Stimulated activated CD4-positive, alpha-beta T cell treated with anti-CD3 and anti-CD28 coated beads, Interleukin-1b, Interleukin-23, amount 100 ng/mL, for 24 hours (primary cell): ENCODE measurements at regions not wholly inside any gene's neighbourhood (a gene's known extent, or its start where the extent isn't known, plus 50 kb on each side); places are given as distances from the start of the nearest gene placed in this dataset.
A peak's percentile ranks its signal among the peaks of the same experiment; 100 is the strongest.

ENCODE experiments used
- DNase-seq, 4 experiments: peaks; one replicate each; pipeline ENCODE4 v3.0.0-alpha.2; 2020; ENCODE audit warnings: low read depth in 4 of 4, low spot score in 1 of 4

- no peak for DNase-seq
Measured at GRCh38 chr3:102599819-102600576, 165.2 kb downstream of the ZPLD1 start.

- DNase-seq = no peak
Measured at GRCh38 chr3:102605153-102605552, 170.3 kb downstream of the ZPLD1 start.

DNA sequence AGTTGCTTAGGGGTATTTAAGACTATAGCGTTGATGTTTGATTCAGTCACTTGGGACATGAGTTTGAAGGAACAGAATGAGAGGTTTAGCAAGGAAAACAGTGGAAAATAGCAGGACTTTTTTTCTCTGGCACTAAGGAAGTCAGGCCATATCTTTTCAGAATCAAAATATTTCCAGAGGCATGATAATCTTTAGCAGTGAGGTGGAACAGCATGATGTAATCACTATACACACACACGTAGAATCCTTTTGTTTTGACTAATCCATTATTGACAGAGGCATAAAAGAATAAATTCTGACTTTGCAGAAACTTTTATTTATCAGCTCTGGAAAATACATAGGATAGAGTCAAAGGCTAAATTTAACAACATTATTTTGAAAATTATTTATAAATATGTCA, 174.1 kb downstream of the ZPLD1 start:
- DNase-seq = no peak

DNA sequence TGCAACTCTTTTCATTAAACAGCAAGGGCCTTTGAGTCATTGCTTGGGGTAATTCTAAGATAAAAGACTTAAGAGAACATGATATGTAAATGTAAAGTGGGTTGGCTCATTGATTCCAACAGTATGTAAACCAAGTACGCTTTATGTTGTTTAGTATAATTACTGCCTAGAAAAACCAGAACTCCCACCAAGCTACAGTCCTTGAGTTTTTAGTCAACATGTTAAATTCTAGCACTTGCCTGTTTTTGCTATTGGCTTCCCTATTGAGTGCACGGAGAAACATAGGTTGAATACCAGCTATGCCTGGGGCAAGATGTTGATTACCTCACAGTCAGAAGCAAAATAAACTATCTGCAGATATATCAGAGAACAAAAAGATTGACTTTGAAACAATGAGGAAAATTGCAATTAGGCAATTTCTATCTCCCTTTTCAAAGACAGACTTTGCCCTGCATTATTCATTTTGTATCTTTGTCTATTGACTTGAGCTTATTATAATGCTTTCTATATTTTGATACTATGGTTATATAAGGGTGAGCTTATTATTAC, 179.3 kb downstream of the ZPLD1 start:
- no peak for DNase-seq

DNA sequence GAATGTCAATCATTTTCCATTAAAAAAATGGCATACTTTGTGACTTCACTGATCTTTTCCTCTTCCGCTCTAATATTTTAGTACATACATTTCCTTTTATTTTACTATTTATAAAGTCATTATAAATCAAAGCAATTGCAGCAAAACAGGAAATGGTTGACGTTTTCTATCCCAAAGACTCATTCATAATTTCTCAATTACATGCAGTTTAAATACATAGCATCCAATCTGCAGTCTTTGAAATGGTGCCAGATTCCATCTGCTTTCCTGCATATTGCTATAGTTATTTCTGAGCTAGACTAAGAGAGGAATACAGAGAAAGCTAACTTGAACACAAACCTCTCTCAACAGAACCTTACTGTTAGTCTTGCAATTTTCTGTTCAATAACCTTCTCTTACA, 179.8 kb downstream of the ZPLD1 start:
- no peak for DNase-seq

DNA sequence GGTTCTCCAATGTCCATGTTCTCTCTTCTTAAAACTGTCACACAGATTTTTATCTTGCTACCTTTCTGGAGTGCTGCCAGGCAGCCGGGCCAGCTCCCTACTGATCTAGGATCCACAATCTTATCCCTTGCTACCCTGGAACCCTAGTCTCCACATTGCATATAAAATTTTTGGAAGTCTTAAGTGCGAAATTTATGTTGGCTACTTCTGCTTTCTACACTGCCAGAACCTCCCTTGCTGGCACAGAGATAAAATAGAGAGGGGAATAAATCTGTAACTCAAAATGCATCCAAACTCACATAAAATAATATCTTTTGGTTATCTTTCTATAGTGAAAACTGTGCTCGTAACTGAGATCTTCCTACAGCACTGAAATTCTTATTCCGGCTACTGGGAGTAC, 182.6 kb downstream of the ZPLD1 start:
- DNase-seq = no peak

GRCh38 chr3:102619361-102619760, 184.5 kb downstream of the ZPLD1 start:
- no peak for DNase-seq

- no peak for DNase-seq
Measured at GRCh38 chr3:102629943-102630342, 195.1 kb downstream of the ZPLD1 start.

DNA sequence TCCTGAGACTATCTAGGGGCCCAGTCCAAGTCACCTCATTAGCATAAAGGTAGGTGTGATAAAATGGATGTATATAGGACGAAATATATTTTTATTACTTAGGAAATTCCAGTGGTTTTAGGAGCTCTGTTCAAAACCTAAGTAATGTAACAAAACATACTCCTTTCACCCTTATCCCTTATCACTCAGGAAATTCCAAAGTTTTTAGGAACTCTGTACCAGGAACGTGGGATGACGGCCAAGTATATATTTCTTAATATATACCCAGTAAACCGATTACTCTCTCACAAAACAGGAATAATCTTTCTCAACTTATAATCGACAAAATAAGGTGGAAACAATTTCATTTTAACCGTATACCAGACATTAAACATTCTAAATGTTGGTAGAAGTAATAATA, 195.7 kb downstream of the ZPLD1 start:
- no peak for DNase-seq

- no peak for DNase-seq
Measured at GRCh38 chr3:102643546-102643945, 208.7 kb downstream of the ZPLD1 start.

- DNase-seq = no peak
Measured at GRCh38 chr3:102646557-102646956, 211.7 kb downstream of the ZPLD1 start.

- no peak for DNase-seq
Measured at GRCh38 chr3:102660653-102661052, 225.8 kb downstream of the ZPLD1 start.

GRCh38 chr3:102661707-102662497, 227.1 kb downstream of the ZPLD1 start:
- no peak for DNase-seq

- no peak for DNase-seq
Measured at GRCh38 chr3:102662498-102662772, 227.6 kb downstream of the ZPLD1 start.

DNA sequence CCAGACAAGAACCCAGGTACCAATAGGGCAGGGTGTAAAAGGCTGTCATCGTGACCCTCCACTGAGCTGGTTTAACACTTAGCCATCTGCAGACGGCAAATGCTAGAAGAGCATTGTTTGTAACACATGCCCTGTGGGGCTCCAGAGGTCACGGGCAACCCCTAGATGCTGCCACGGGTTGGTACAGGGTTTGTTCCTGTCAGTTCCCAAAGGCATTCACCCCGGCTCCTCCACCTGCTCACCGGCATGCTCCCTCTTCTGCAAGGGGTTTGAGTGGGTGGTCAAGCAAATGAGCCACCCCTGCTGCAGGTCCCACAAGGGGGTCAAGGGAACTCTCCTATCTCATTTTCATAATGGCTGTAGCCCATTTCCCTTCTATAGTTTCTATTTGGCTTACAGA, 229.3 kb downstream of the ZPLD1 start:
- no peak for DNase-seq

GRCh38 chr3:102665183-102665582, 230.4 kb downstream of the ZPLD1 start:
- no peak for DNase-seq

- no peak for DNase-seq
Measured at GRCh38 chr3:102668247-102668646, 233.4 kb downstream of the ZPLD1 start.

GRCh38 chr3:102670986-102671385, 236.2 kb downstream of the ZPLD1 start:
- DNase-seq = no peak

DNA sequence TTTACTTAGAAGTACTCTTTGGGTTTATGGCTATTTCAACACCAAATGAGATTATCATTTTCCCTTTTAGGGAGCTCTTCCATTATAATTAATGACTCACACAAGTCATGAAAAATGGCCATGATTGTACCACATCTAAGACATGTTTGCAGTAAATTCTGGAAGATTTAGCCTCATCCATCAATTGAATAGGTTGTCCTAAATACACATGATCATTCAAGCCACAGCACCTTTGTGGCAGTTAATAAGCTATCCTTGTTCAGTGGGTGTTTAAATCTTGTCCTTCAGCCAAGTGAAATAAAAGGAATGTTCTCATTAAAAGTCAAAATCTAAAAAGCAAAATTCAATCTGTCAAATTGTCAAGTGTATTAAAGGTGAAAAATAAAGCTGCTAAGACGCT, 237.5 kb downstream of the ZPLD1 start:
- no peak for DNase-seq

DNA sequence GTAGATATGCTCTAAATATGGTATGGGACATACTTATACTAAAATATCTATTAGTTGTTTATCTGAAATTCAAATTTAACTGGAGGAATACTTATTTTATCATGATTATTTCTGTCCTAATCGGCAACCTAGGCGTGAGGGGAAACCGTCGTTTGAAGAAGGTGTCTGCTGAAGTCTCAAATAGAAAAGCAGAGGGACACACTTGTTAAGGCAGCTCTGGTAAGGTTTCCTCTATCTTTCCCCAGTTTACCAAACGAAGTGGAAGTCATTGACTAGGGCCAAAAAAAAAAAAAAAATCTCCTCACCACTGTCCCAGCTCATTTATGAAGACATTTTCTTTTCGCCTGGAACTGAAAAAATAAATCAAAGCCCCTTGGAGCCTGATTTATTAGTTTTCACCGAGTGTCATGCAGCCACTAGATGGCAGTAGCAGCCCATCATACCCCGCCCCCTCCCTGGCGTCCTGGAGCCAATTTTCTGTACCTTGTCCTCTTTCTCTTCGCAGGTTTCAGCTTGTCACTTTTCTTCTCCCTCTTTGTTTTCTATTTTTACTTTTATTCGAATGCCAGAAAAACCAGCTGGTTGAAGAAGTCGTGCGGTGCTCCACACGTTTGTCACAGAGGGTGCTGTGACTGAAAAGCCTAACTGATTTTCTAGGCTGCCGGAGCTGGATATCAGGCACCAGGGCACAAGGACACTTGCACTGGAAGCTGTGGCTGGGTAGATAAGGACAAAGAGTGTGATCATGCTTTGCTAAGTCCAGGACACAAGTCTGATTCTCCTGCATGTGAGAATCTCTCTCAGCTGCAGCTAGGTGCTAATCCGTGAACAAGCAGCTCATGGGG, 238.7 kb downstream of the ZPLD1 start:
- peak; percentile 31 to 47 (median 41) for DNase-seq

GRCh38 chr3:102674284-102674683, 239.5 kb downstream of the ZPLD1 start:
- DNase-seq = no peak

GRCh38 chr3:102676424-102676823, 241.6 kb downstream of the ZPLD1 start:
- DNase-seq = no peak
